GM19239 (cell line): ENCODE measurements at regions not wholly inside any gene's neighbourhood (a gene's known extent, or its start where the extent isn't known, plus 50 kb on each side); places are given as distances from the start of the nearest gene placed in this dataset.

Experiments
- DNase-seq: peaks from one replicate; pipeline ENCODE4 v3.0.0; 2011; ENCODE audit warnings: low spot score; ENCODE audit not compliant: insufficient read length
- FAIRE-seq: peaks from 2 replicates; lab custom pipeline; 2011; peaks lifted over from hg19 to GRCh38; lab: Jason Lieb, UNC

GRCh38 chr10:61112771-61113170, 168.8 kb upstream of the RHOBTB1 start:
- FAIRE-seq (no peak), DNase-seq (no peak)

- DNase-seq (no peak), FAIRE-seq (no peak)
Measured at GRCh38 chr10:61110936-61111335, 167.0 kb upstream of the RHOBTB1 start.

- FAIRE-seq, result no peak
- no peak for DNase-seq
Measured at GRCh38 chr10:61110188-61110844, 166.3 kb upstream of the RHOBTB1 start.

GRCh38 chr10:61108915-61109314, 164.9 kb upstream of the RHOBTB1 start:
- FAIRE-seq (no peak), DNase-seq (no peak)

GRCh38 chr10:61100887-61101286, 156.9 kb upstream of the RHOBTB1 start:
- FAIRE-seq (no peak), DNase-seq (no peak)

GRCh38 chr10:61099756-61100155, 155.8 kb upstream of the RHOBTB1 start:
- DNase-seq, result no peak
- FAIRE-seq, result no peak

- DNase-seq (no peak), FAIRE-seq (no peak)
Measured at GRCh38 chr10:61098966-61099365, 155.0 kb upstream of the RHOBTB1 start.

GRCh38 chr10:61097026-61097425, 153.0 kb upstream of the RHOBTB1 start:
- FAIRE-seq, result no peak
- DNase-seq, result no peak

- no peak for DNase-seq
- no peak for FAIRE-seq
Measured at GRCh38 chr10:61096056-61096455, 152.1 kb upstream of the RHOBTB1 start.

- FAIRE-seq (no peak), DNase-seq (no peak)
Measured at GRCh38 chr10:61091531-61091930, 147.5 kb upstream of the RHOBTB1 start.

GRCh38 chr10:61089251-61089650, 145.3 kb upstream of the RHOBTB1 start:
- FAIRE-seq (no peak), DNase-seq (no peak)

- FAIRE-seq, result no peak
- no peak for DNase-seq
Measured at GRCh38 chr10:61084493-61084892, 140.5 kb upstream of the RHOBTB1 start.

- no peak for FAIRE-seq
- no peak for DNase-seq
Measured at GRCh38 chr10:61081301-61081700, 137.3 kb upstream of the RHOBTB1 start.

- DNase-seq, result no peak
- no peak for FAIRE-seq
Measured at GRCh38 chr10:61078542-61079275, 134.7 kb upstream of the RHOBTB1 start.

- DNase-seq, result no peak
- FAIRE-seq, result no peak
Measured at GRCh38 chr10:61076572-61077114, 132.7 kb upstream of the RHOBTB1 start.

- FAIRE-seq, result no peak
- no peak for DNase-seq
Measured at GRCh38 chr10:61073391-61073790, 129.4 kb upstream of the RHOBTB1 start.

- DNase-seq, result no peak
- no peak for FAIRE-seq
Measured at GRCh38 chr10:61071580-61071979, 127.6 kb upstream of the RHOBTB1 start.

- DNase-seq (no peak), FAIRE-seq (no peak)
Measured at GRCh38 chr10:61068471-61068870, 124.5 kb upstream of the RHOBTB1 start.

GRCh38 chr10:61067671-61068336, 123.8 kb upstream of the RHOBTB1 start:
- FAIRE-seq (no peak), DNase-seq (no peak)

GRCh38 chr10:61066661-61067344, 122.8 kb upstream of the RHOBTB1 start:
- FAIRE-seq (no peak), DNase-seq (no peak)

- FAIRE-seq (no peak), DNase-seq (no peak)
Measured at GRCh38 chr10:61065051-61065450, 121.1 kb upstream of the RHOBTB1 start.
